ENCODE measurements at regions not wholly inside any gene's neighbourhood (a gene's known extent, or its start where the extent isn't known, plus 50 kb on each side); places are given as distances from the start of the nearest gene placed in this dataset.

DNA sequence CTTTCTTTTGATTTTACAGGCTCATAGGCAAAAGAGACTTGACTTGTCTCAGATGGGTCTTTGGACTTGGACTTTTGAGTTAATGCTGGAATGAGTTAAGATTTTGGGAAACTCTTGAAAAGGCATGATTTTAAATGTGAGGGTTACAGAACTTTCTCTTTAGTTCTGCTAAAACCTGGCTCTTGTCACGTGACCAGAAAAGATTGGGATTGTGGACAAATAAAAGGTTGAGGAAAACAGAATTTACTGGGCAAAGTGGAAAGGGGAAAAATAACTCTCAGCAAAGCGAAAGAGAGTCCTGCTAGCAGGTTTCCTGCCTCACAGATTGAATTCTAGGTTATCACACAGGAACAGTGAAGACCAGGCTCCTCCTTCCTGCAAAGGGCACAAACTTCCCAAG, 114.0 kb downstream of the SPANXN4 start:
- H3K9ac ChIP-seq (ENCODE audit: extremely low read depth, low read length, poor library complexity, severe bottlenecking) = no peak overlapping the region
- H3K4me3 Mint-ChIP-seq = no peak overlapping the region
- no peaks in the 10 kb centered on the region for H3K4me1 Mint-ChIP-seq
- no peaks in the 10 kb centered on the region for H3K36me3 ChIP-seq (ENCODE audit: control insufficient read depth, insufficient read depth, low read length)
- no peaks in the 10 kb centered on the region for H3K27me3 Mint-ChIP-seq (ENCODE audit: insufficient read depth)
- TF ChIP-seq, protein P1, sequence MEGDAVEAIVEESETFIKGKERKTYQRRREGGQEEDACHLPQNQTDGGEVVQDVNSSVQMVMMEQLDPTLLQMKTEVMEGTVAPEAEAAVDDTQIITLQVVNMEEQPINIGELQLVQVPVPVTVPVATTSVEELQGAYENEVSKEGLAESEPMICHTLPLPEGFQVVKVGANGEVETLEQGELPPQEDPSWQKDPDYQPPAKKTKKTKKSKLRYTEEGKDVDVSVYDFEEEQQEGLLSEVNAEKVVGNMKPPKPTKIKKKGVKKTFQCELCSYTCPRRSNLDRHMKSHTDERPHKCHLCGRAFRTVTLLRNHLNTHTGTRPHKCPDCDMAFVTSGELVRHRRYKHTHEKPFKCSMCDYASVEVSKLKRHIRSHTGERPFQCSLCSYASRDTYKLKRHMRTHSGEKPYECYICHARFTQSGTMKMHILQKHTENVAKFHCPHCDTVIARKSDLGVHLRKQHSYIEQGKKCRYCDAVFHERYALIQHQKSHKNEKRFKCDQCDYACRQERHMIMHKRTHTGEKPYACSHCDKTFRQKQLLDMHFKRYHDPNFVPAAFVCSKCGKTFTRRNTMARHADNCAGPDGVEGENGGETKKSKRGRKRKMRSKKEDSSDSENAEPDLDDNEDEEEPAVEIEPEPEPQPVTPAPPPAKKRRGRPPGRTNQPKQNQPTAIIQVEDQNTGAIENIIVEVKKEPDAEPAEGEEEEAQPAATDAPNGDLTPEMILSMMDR (conservative IDR thresholded peaks at IDR 0.05) = no peak
- H3K4me1 ChIP-seq (ENCODE audit: control insufficient read depth, insufficient read depth, low read length) = no peaks in the 10 kb centered on the region
- no peak overlapping the region for H3K4me3 ChIP-seq (ENCODE audit: low read length)
- H3K27ac Mint-ChIP-seq = no peak overlapping the region
- no peaks in the 10 kb centered on the region for H3K36me3 Mint-ChIP-seq (ENCODE audit: low read depth)
- no peaks in the 10 kb centered on the region for H3K9me3 ChIP-seq (ENCODE audit: control insufficient read depth, low read length)
- H3K27ac ChIP-seq (ENCODE audit: low read depth, low read length) = no peak overlapping the region
- WGBS, 2 experiments (ENCODE audit: insufficient coverage in 1 of 2, insufficient read length in 1 of 2) = 77% methylated on average over 2 of the region's 2 CpGs; no CpG with 5 or more reads in 1 of the 2 experiments
- H3K27me3 ChIP-seq (ENCODE audit: control insufficient read depth, insufficient read depth, low read length, poor library complexity, severe bottlenecking) = no peaks in the 10 kb centered on the region
- peaks cover 46% of the 10 kb centered on the region for H3K9me3 Mint-ChIP-seq
- no peak for DNase-seq

GRCh38 chrX:143121477-143121876, 95.7 kb downstream of the SPANXN4 start:
- no peak overlapping the region for H3K27ac Mint-ChIP-seq
- Histone ChIP-seq H3K9ac (ENCODE audit: extremely low read depth, low read length, poor library complexity, severe bottlenecking) (no peak overlapping the region), H3K4me3 (ENCODE audit: low read length) (no peak overlapping the region), H3K4me1 (ENCODE audit: control insufficient read depth, insufficient read depth, low read length) (no peaks in the 10 kb centered on the region), H3K27me3 (ENCODE audit: control insufficient read depth, insufficient read depth, low read length, poor library complexity, severe bottlenecking) (no peaks in the 10 kb centered on the region), H3K27ac (ENCODE audit: low read depth, low read length) (no peak overlapping the region), H3K9me3 (ENCODE audit: control insufficient read depth, low read length) (no peaks in the 10 kb centered on the region), H3K36me3 (ENCODE audit: control insufficient read depth, insufficient read depth, low read length) (no peaks in the 10 kb centered on the region)
- WGBS, 2 experiments (ENCODE audit: insufficient coverage in 1 of 2, insufficient read length in 1 of 2) = 42 to 92% methylated on average over 2 to 4 of the region's 4 CpGs
- H3K9me3 Mint-ChIP-seq = peaks cover 48% of the 10 kb centered on the region
- peaks cover 4% of the 10 kb centered on the region for H3K4me1 Mint-ChIP-seq
- DNase-seq = no peak
- TF ChIP-seq, protein P1 (conservative IDR thresholded peaks at IDR 0.05) = no peak
- H3K36me3 Mint-ChIP-seq (ENCODE audit: low read depth) = no peaks in the 10 kb centered on the region
- no peaks in the 10 kb centered on the region for H3K27me3 Mint-ChIP-seq (ENCODE audit: insufficient read depth)
- no peak overlapping the region for H3K4me3 Mint-ChIP-seq

- H3K27me3 Mint-ChIP-seq (ENCODE audit: insufficient read depth) = no peaks in the 10 kb centered on the region
- H3K9me3 Mint-ChIP-seq = peaks cover 61% of the 10 kb centered on the region
- no peak overlapping the region for H3K27ac ChIP-seq (ENCODE audit: low read depth, low read length)
Measured at GRCh38 chrX:143115466-143115865, 89.7 kb downstream of the SPANXN4 start.

More at GRCh38 chrX:143115466-143115865, 89.7 kb downstream of the SPANXN4 start:
- TF ChIP-seq, protein P1 (conservative IDR thresholded peaks at IDR 0.05) = no peak
- H3K9ac ChIP-seq (ENCODE audit: extremely low read depth, low read length, poor library complexity, severe bottlenecking) = no peak overlapping the region
- H3K36me3 ChIP-seq (ENCODE audit: control insufficient read depth, insufficient read depth, low read length) = no peaks in the 10 kb centered on the region
- no peak overlapping the region for H3K27ac Mint-ChIP-seq
- 95% methylated on average over 2 of the region's 2 CpGs; no CpG with 5 or more reads in 1 of the 2 experiments for WGBS, 2 experiments (ENCODE audit: insufficient coverage in 1 of 2, insufficient read length in 1 of 2)
- no peak for DNase-seq
- H3K4me3 ChIP-seq (ENCODE audit: low read length) = no peak overlapping the region
- no peaks in the 10 kb centered on the region for H3K36me3 Mint-ChIP-seq (ENCODE audit: low read depth)
- H3K27me3 ChIP-seq (ENCODE audit: control insufficient read depth, insufficient read depth, low read length, poor library complexity, severe bottlenecking) = no peaks in the 10 kb centered on the region
- H3K4me3 Mint-ChIP-seq = no peak overlapping the region
- no peaks in the 10 kb centered on the region for H3K9me3 ChIP-seq (ENCODE audit: control insufficient read depth, low read length)
- no peaks in the 10 kb centered on the region for H3K4me1 ChIP-seq (ENCODE audit: control insufficient read depth, insufficient read depth, low read length)
- no peaks in the 10 kb centered on the region for H3K4me1 Mint-ChIP-seq

All from endodermal cell (in vitro differentiated cells).